Caco-2 (cell line): ENCODE measurements at regions not wholly inside any gene's neighbourhood (a gene's known extent, or its start where the extent isn't known, plus 50 kb on each side); places are given as distances from the start of the nearest gene placed in this dataset.

ENCODE experiments used
- BruUV-seq: library from RNA; stranded (reverse); fragments of 400-500 nt; replicated peaks from 2 replicates; lab custom pipeline; 2021; lab: Mats Ljungman, UMichigan
- CTCF ChIA-PET: fragments of 300-600 bp; sonication (Branson Sonifier 250); formaldehyde crosslinking; loops from one replicate; lab custom pipeline; 2022; ENCODE audit warnings: antibody characterized with exemption; lab: Charles Lee
- POLR2A ChIA-PET: fragments of 300-600 bp; sonication (Branson Sonifier 250); formaldehyde crosslinking; loops from one replicate; lab custom pipeline; 2022; ENCODE audit warnings: antibody characterized with exemption; lab: Charles Lee
- DNase-seq, 2 experiments: peaks; one replicate each; pipeline versions ENCODE4 v3.0.0 to v3.0.0-alpha.2; 2020 to 2022
- H3K27me3 ChIP-seq: replicated peaks from 2 replicates; pipeline ENCODE4 v1.6.0; 2011; ENCODE audit warnings: low read length; ENCODE audit not compliant: control insufficient read depth, insufficient read depth
- H3K36me3 ChIP-seq: 2 replicates; pipeline ENCODE4 v1.5.1; 2011; ENCODE audit warnings: low read length; ENCODE audit not compliant: control insufficient read depth, insufficient read depth
- H3K4me1 ChIP-seq: fragments of 250-450 bp; sonication (Bioruptor Pico); 2 replicates; pipeline ENCODE4 v1.5.1; 2020; ENCODE audit warnings: mild to moderate bottlenecking
- H3K4me3 ChIP-seq: 2 replicates; pipeline ENCODE4 v1.5.1; 2011; ENCODE audit warnings: low read depth, mild to moderate bottlenecking, control low read depth, low read length
- H3K9me3 ChIP-seq: fragments of 250-450 bp; sonication (Bioruptor Pico); 2 replicates; pipeline ENCODE4 v1.5.1; 2020; ENCODE audit warnings: mild to moderate bottlenecking, moderate library complexity
- H3K27ac Mint-ChIP-seq: one replicate; pipeline ENCODE4 v1.8.0; 2022; ENCODE audit warnings: mixed read lengths; ENCODE audit not compliant: unreplicated experiment
- H3K27me3 Mint-ChIP-seq: one replicate; pipeline ENCODE4 v1.8.0; 2022; ENCODE audit warnings: mixed read lengths; ENCODE audit not compliant: insufficient read depth, unreplicated experiment
- H3K36me3 Mint-ChIP-seq: one replicate; pipeline ENCODE4 v1.8.0; 2022; ENCODE audit warnings: mild to moderate bottlenecking, mixed read lengths; ENCODE audit not compliant: insufficient read depth, unreplicated experiment
- H3K4me1 Mint-ChIP-seq: one replicate; pipeline ENCODE4 v1.8.0; 2022; ENCODE audit warnings: low read depth, mixed read lengths; ENCODE audit not compliant: unreplicated experiment
- H3K4me3 Mint-ChIP-seq: one replicate; pipeline ENCODE4 v1.8.0; 2022; ENCODE audit warnings: mild to moderate bottlenecking, moderate library complexity, mixed read lengths; ENCODE audit not compliant: unreplicated experiment
- H3K9me3 Mint-ChIP-seq: one replicate; pipeline ENCODE4 v1.8.0; 2022; ENCODE audit warnings: mixed read lengths; ENCODE audit not compliant: unreplicated experiment
- CTCF ChIP-seq, 2 experiments: fragments of 200-600 bp in 1 of 2; IDR thresholded peaks; 1 replicate in 1 of 2; 2 replicates in 1 of 2; pipeline versions ENCODE4 v1.5.1 to v1.8.0; 2011 to 2022; ENCODE audit warnings: antibody characterized with exemption in 1 of 2, control low read depth in 1 of 2, inconsistent platforms in 1 of 2, low read depth in 1 of 2, low read length in 1 of 2, mild to moderate bottlenecking in 1 of 2, moderate library complexity in 1 of 2; ENCODE audit not compliant: insufficient read depth in 1 of 2, severe bottlenecking in 1 of 2, unreplicated experiment in 1 of 2
- intact Hi-C: fragments of 100-400 bp; cut with micrococcal nuclease; formaldehyde crosslinking; loops from one replicate; pipeline ENCODE4 v1.10.0; 2022; ENCODE audit not compliant: unreplicated experiment

GRCh38 chr4:17126321-17126966 is 228.0 kb upstream of the LDB2 start:
- no peak overlapping the region for H3K27ac Mint-ChIP-seq
- H3K4me3 Mint-ChIP-seq, result no peak overlapping the region
- Histone ChIP-seq H3K4me3 (no peak overlapping the region), H3K36me3 (no peaks in the 10 kb centered on the region), H3K9me3 (no peaks in the 10 kb centered on the region), H3K4me1 (no peaks in the 10 kb centered on the region), H3K27me3 (no peaks in the 10 kb centered on the region)
- peaks cover 6% of the 10 kb centered on the region for H3K27me3 Mint-ChIP-seq
- CTCF ChIA-PET, result no interaction called here
- TF ChIP-seq CTCF (IDR thresholded peaks at IDR 0.05; ENCODE audit: insufficient read depth in 1 of 2, low read depth in 1 of 2, low read length in 1 of 2, severe bottlenecking in 1 of 2, unreplicated experiment in 1 of 2), result no peak
- POLR2A ChIA-PET, result no interaction called here
- H3K9me3 Mint-ChIP-seq, result peaks cover under 1% of the 10 kb centered on the region
- peaks cover 4% of the 10 kb centered on the region for H3K4me1 Mint-ChIP-seq
- BruUV-seq, result no TSS peak
- H3K36me3 Mint-ChIP-seq, result no peaks in the 10 kb centered on the region
- no peak for DNase-seq
- intact Hi-C loops, result no loop called here

- Histone ChIP-seq H3K4me1 (no peaks in the 10 kb centered on the region), H3K9me3 (no peaks in the 10 kb centered on the region), H3K4me3 (no peak overlapping the region), H3K27me3 (no peaks in the 10 kb centered on the region), H3K36me3 (no peaks in the 10 kb centered on the region)
- Mint-ChIP-seq H3K4me1 (no peaks in the 10 kb centered on the region), H3K4me3 (no peak overlapping the region), H3K27ac (no peak overlapping the region), H3K9me3 (no peaks in the 10 kb centered on the region), H3K27me3 (peaks cover 2% of the 10 kb centered on the region), H3K36me3 (no peaks in the 10 kb centered on the region)
- POLR2A ChIA-PET, result no interaction called here
- CTCF ChIA-PET, result no interaction called here
- peak in 1 of 2 experiments; percentile 16 for TF ChIP-seq CTCF (IDR thresholded peaks at IDR 0.05; ENCODE audit: insufficient read depth in 1 of 2, low read depth in 1 of 2, low read length in 1 of 2, severe bottlenecking in 1 of 2, unreplicated experiment in 1 of 2)
- no TSS peak for BruUV-seq
- intact Hi-C loops, result no loop called here
- DNase-seq, result no peak
These were observed 226.3 kb upstream of the LDB2 start for GRCh38 chr4:17124767-17125166.

- intact Hi-C loops, result no loop called here
- TF ChIP-seq CTCF (IDR thresholded peaks at IDR 0.05; ENCODE audit: insufficient read depth in 1 of 2, low read depth in 1 of 2, low read length in 1 of 2, severe bottlenecking in 1 of 2, unreplicated experiment in 1 of 2), result no peak
- no peaks in the 10 kb centered on the region for H3K27me3 ChIP-seq
These were observed 222.3 kb upstream of the LDB2 start for GRCh38 chr4:17120761-17121160.

More at GRCh38 chr4:17120761-17121160, 222.3 kb upstream of the LDB2 start:
- peaks cover 2% of the 10 kb centered on the region for H3K27me3 Mint-ChIP-seq
- BruUV-seq, result no TSS peak
- no peaks in the 10 kb centered on the region for H3K4me1 ChIP-seq
- H3K9me3 Mint-ChIP-seq, result no peaks in the 10 kb centered on the region
- no peak overlapping the region for H3K4me3 Mint-ChIP-seq
- H3K4me3 ChIP-seq, result no peak overlapping the region
- no peaks in the 10 kb centered on the region for H3K9me3 ChIP-seq
- no peaks in the 10 kb centered on the region for H3K36me3 Mint-ChIP-seq
- ChIA-PET POLR2A (no interaction called here), CTCF (no interaction called here)
- no peak for DNase-seq
- H3K36me3 ChIP-seq, result no peaks in the 10 kb centered on the region
- no peaks in the 10 kb centered on the region for H3K4me1 Mint-ChIP-seq
- no peak overlapping the region for H3K27ac Mint-ChIP-seq
